DOHH2 (cell line): ENCODE measurements at regions not wholly inside any gene's neighbourhood (a gene's known extent, or its start where the extent isn't known, plus 50 kb on each side); places are given as distances from the start of the nearest gene placed in this dataset.

Source experiments
- H3F3A ChIP-seq: fragments of 200-600 bp; sonication (generic), shearing (Covaris generic); 2 replicates; pipeline ENCODE4 v1.6.0; 2016; ENCODE audit warnings: antibody characterized with exemption, mild to moderate bottlenecking; ENCODE audit not compliant: control insufficient read depth, insufficient read depth
- H3K27ac ChIP-seq: fragments of 200-600 bp; sonication (generic); 2 replicates; pipeline ENCODE4 v1.5.1; 2014; ENCODE audit warnings: low read depth, mild to moderate bottlenecking, low read length, moderate library complexity
- H3K27me3 ChIP-seq: fragments of 200-600 bp; sonication (generic); 2 replicates; pipeline ENCODE4 v1.6.1; 2014; ENCODE audit warnings: mild to moderate bottlenecking, low read length, mixed read lengths; ENCODE audit not compliant: control insufficient read depth
- H3K36me3 ChIP-seq: fragments of 200-600 bp; sonication (generic); 2 replicates; pipeline ENCODE4 v1.6.1; 2014; ENCODE audit warnings: mild to moderate bottlenecking, low read length, moderate library complexity, mixed read lengths; ENCODE audit not compliant: control insufficient read depth
- H3K4me1 ChIP-seq: fragments of 200-600 bp; sonication (generic); 2 replicates; pipeline ENCODE4 v1.6.1; 2014; ENCODE audit warnings: mild to moderate bottlenecking, low read length, mixed read lengths; ENCODE audit not compliant: control insufficient read depth
- H3K4me2 ChIP-seq: fragments of 200-600 bp; sonication (generic); 2 replicates; pipeline ENCODE4 v1.6.0; 2014; ENCODE audit warnings: mild to moderate bottlenecking, low read length, moderate library complexity
- H3K4me3 ChIP-seq: fragments of 200-600 bp; sonication (generic); 2 replicates; pipeline ENCODE4 v1.5.1; 2014; ENCODE audit warnings: mild to moderate bottlenecking, low read length, mixed read lengths
- H3K79me2 ChIP-seq: fragments of 200-600 bp; sonication (generic); 2 replicates; pipeline ENCODE4 v1.6.1; 2014; ENCODE audit warnings: mild to moderate bottlenecking, low read length, mixed read lengths; ENCODE audit not compliant: control insufficient read depth
- H3K9me2 ChIP-seq: fragments of 200-600 bp; sonication (generic); replicated peaks from 2 replicates; pipeline ENCODE4 v1.6.1; 2014; ENCODE audit warnings: mild to moderate bottlenecking, low read length, mixed read lengths; ENCODE audit not compliant: control insufficient read depth
- H3K9me3 ChIP-seq: fragments of 200-600 bp; sonication (generic); 2 replicates; pipeline ENCODE4 v1.6.1; 2014; ENCODE audit warnings: antibody characterized with exemption, low read length, mixed read lengths; ENCODE audit not compliant: control insufficient read depth, insufficient read depth
- H4K20me1 ChIP-seq: fragments of 200-600 bp; sonication (generic); 2 replicates; pipeline ENCODE4 v1.6.0; 2014; ENCODE audit warnings: low read depth, mild to moderate bottlenecking, antibody characterized with exemption, low read length, moderate library complexity; ENCODE audit not compliant: control insufficient read depth, insufficient read depth
- CTCF ChIP-seq: fragments of 200-600 bp; sonication (generic); IDR thresholded peaks from one replicate; pipeline ENCODE4 v1.5.1; 2014; ENCODE audit warnings: antibody characterized with exemption, mild to moderate bottlenecking, low read depth, low read length; ENCODE audit not compliant: poor library complexity, severe bottlenecking
- EZH2phosphoT487 ChIP-seq: fragments of 200-600 bp; sonication (generic); IDR thresholded peaks from 2 replicates; pipeline ENCODE4 v1.6.1; 2017; ENCODE audit warnings: borderline replicate concordance, mild to moderate bottlenecking, antibody characterized with exemption, low read length, moderate library complexity, mixed read lengths

DNA sequence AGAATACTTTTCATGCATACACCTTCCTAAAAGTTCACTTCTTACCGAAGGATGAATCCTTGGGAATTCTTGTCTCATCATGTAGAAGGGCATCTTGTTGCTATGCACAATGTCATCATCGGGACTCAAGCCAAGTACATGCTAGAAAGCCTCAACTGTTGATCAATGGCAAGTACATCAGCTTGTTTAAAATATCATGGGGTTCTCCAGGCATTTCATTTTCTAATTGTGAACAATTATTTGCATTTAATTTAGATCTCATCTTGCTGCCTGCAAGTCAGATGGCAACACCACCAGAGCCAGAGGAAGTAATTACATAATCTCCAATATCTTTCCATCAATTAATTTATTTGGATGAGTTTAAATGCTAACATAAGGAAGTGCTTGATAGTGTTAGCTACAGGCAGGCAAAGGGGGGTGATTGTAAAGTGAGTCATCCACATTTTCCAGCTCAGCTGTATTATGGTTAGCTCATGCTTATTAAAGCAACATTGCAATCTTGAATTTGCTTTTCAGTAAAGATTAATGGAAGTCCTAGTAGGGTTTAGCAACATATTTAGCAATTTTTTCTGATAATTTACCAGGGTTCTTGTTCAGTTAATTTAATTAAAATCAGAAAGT lies 356.5 kb downstream of the CBLL2 start:
- no peaks in the 10 kb centered on the region for H3K36me3 ChIP-seq
- H3F3A ChIP-seq, result no peaks in the 10 kb centered on the region
- H4K20me1 ChIP-seq, result no peaks in the 10 kb centered on the region
- H3K27ac ChIP-seq, result no peak overlapping the region
- H3K79me2 ChIP-seq, result no peaks in the 10 kb centered on the region
- no peak overlapping the region for H3K4me2 ChIP-seq
- H3K27me3 ChIP-seq, result no peaks in the 10 kb centered on the region
- H3K4me3 ChIP-seq, result no peak overlapping the region
- no peaks in the 10 kb centered on the region for H3K4me1 ChIP-seq
- H3K9me2 ChIP-seq, result no peaks in the 10 kb centered on the region
- no peak for TF ChIP-seq CTCF
- no peak for TF ChIP-seq EZH2phosphoT487
- no peaks in the 10 kb centered on the region for H3K9me3 ChIP-seq

DNA sequence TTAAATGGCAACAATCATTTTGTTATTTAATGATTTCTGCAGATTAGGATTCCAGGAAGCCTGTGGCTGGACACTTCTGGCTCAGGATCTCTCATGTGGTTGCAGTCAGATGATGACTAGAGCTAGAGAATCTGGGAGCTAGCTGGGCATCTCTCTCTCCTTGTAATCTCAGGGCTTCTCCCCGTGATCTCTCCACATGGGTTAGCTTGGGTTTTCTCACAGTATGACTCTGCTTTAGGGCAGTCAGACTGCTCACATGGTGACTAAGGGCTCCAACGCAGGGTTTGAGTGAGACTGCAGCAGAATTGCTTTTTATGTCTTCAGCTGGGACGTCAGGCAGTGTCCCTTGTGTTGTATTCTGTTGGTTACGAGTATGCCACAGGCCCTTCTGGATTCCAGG lies 361.4 kb downstream of the CBLL2 start:
- Histone ChIP-seq H3F3A (no peaks in the 10 kb centered on the region), H4K20me1 (no peaks in the 10 kb centered on the region), H3K9me2 (no peaks in the 10 kb centered on the region), H3K27ac (no peak overlapping the region), H3K79me2 (no peaks in the 10 kb centered on the region), H3K36me3 (no peaks in the 10 kb centered on the region), H3K4me2 (no peak overlapping the region), H3K9me3 (no peaks in the 10 kb centered on the region), H3K27me3 (no peaks in the 10 kb centered on the region), H3K4me3 (no peak overlapping the region), H3K4me1 (no peaks in the 10 kb centered on the region)
- TF ChIP-seq EZH2phosphoT487 (no peak), CTCF (no peak)

DNA sequence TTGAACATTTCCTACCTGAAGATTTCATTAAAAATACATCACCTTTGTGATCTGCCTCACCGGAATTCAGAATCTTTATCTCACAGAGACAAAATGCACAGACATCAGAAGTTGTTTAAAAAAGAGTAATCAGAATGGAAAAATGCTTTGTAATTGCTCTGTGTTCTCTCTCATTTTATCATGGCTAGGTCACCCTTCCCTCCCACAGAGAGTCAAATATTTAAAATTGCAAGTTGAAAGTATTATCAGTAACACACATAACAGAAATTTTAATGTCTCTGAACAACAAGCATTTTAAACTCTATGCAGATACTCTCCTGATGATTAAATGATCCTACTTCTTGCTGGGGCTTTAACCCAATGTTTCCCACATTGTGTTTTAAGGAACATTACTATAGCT lies 362.0 kb downstream of the CBLL2 start:
- Histone ChIP-seq H3K4me2 (no peak overlapping the region), H3F3A (no peaks in the 10 kb centered on the region), H3K9me2 (no peaks in the 10 kb centered on the region)

More for the DNA sequence above, 362.0 kb downstream of the CBLL2 start:
- Histone ChIP-seq H3K27me3 (no peaks in the 10 kb centered on the region), H4K20me1 (no peaks in the 10 kb centered on the region), H3K4me3 (no peak overlapping the region), H3K4me1 (no peaks in the 10 kb centered on the region), H3K36me3 (no peaks in the 10 kb centered on the region), H3K79me2 (no peaks in the 10 kb centered on the region), H3K27ac (no peak overlapping the region), H3K9me3 (no peaks in the 10 kb centered on the region)
- TF ChIP-seq CTCF (no peak), EZH2phosphoT487 (no peak)
